WTC11 (cell line): ENCODE measurements at regions not wholly inside any gene's neighbourhood (a gene's known extent, or its start where the extent isn't known, plus 50 kb on each side); places are given as distances from the start of the nearest gene placed in this dataset.

Experiments
- ATAC-seq: fragments of 200-7000 bp; cut with Tn5 transposase; 2 replicates; pipeline ENCODE4 v1.10.0; 2021; ENCODE audit warnings: mild to moderate bottlenecking, moderate library complexity
- CTCF ChIA-PET: fragments of 300-600 bp; sonication (Branson Sonifier 250); formaldehyde crosslinking; loops from one replicate; lab custom pipeline; 2021; ENCODE audit warnings: antibody characterized with exemption; lab: Charles Lee
- POLR2A ChIA-PET: fragments of 350-600 bp; sonication (Branson Sonifier 250); formaldehyde crosslinking; loops from one replicate; lab custom pipeline; 2021; ENCODE audit warnings: antibody characterized with exemption; lab: Charles Lee
- DNase-seq: peaks from one replicate; pipeline ENCODE4 v3.0.0; 2021; ENCODE audit warnings: low spot score
- H3K27ac Mint-ChIP-seq: 2 replicates; pipeline ENCODE4 v1.8.0; 2021; ENCODE audit warnings: mixed read lengths
- H3K27me3 Mint-ChIP-seq: 2 replicates; pipeline ENCODE4 v1.8.0; 2021; ENCODE audit warnings: low read depth, mild to moderate bottlenecking, moderate library complexity, mixed read lengths
- H3K36me3 Mint-ChIP-seq: 2 replicates; pipeline ENCODE4 v1.8.0; 2021; ENCODE audit warnings: mixed read lengths
- H3K4me1 Mint-ChIP-seq: 2 replicates; pipeline ENCODE4 v1.8.0; 2022; ENCODE audit warnings: mixed read lengths
- H3K4me3 Mint-ChIP-seq: 2 replicates; pipeline ENCODE4 v1.8.0; 2021; ENCODE audit warnings: mild to moderate bottlenecking, moderate library complexity, mixed read lengths
- H3K9me3 Mint-ChIP-seq: 2 replicates; pipeline ENCODE4 v1.8.0; 2021; ENCODE audit warnings: mixed read lengths
- CBFB ChIP-seq: sonication (generic); formaldehyde crosslinking; IDR thresholded peaks from 2 replicates; pipeline ENCODE4 v1.8.1; 2022; ENCODE audit warnings: mild to moderate bottlenecking, low read depth, missing genetic modification reagents
- EMX1 ChIP-seq: fragments of 250-450 bp; sonication (Bioruptor Pico); IDR thresholded peaks from 2 replicates; pipeline ENCODE4 v1.8.0; 2021; ENCODE audit warnings: mild to moderate bottlenecking
- ETV6 ChIP-seq: sonication (generic); formaldehyde crosslinking; IDR thresholded peaks from 2 replicates; pipeline ENCODE4 v1.8.1; 2022; ENCODE audit warnings: mild to moderate bottlenecking, missing genetic modification reagents
- FOXJ3 ChIP-seq: sonication (generic); formaldehyde crosslinking; IDR thresholded peaks from 2 replicates; pipeline ENCODE4 v1.9.0; 2021; ENCODE audit warnings: missing genetic modification reagents, mild to moderate bottlenecking, borderline replicate concordance
- GABPB1 ChIP-seq: sonication (generic); formaldehyde crosslinking; IDR thresholded peaks from 2 replicates; pipeline ENCODE4 v1.8.1; 2023; ENCODE audit warnings: mild to moderate bottlenecking, missing genetic modification reagents
- JAZF1 ChIP-seq: fragments of 250-450 bp; sonication (Bioruptor Pico); IDR thresholded peaks from 2 replicates; pipeline ENCODE4 v1.9.0; 2021; ENCODE audit warnings: moderate library complexity, mild to moderate bottlenecking, inconsistent platforms
- PRRX2 ChIP-seq: fragments of 250-450 bp; sonication (Bioruptor Pico); IDR thresholded peaks from 2 replicates; pipeline ENCODE4 v1.8.0; 2021; ENCODE audit warnings: mild to moderate bottlenecking
- SP1 ChIP-seq: sonication (generic); formaldehyde crosslinking; conservative IDR thresholded peaks from 2 replicates; pipeline ENCODE4 v1.8.1; 2022; ENCODE audit warnings: missing genetic modification reagents
- ZNF138 ChIP-seq: sonication (generic); formaldehyde crosslinking; conservative IDR thresholded peaks from 2 replicates; pipeline ENCODE4 v1.8.1; 2022; ENCODE audit warnings: mild to moderate bottlenecking, moderate library complexity, missing genetic modification reagents
- ZNF219 ChIP-seq: sonication (generic); formaldehyde crosslinking; IDR thresholded peaks from 2 replicates; pipeline ENCODE4 v1.8.0; 2023; ENCODE audit warnings: missing genetic modification reagents, mild to moderate bottlenecking, borderline replicate concordance
- ZNF232 ChIP-seq: sonication (generic); formaldehyde crosslinking; IDR thresholded peaks from 2 replicates; pipeline ENCODE4 v1.8.0; 2022; ENCODE audit warnings: mild to moderate bottlenecking, missing genetic modification reagents
- ZNF263 ChIP-seq: sonication (generic); formaldehyde crosslinking; IDR thresholded peaks from 2 replicates; pipeline ENCODE4 v1.8.1; 2022; ENCODE audit warnings: low read depth, mild to moderate bottlenecking, moderate library complexity, missing genetic modification reagents
- TF ChIP-seq, protein P1 (sequence below): sonication (generic); formaldehyde crosslinking; IDR thresholded peaks from 2 replicates; pipeline ENCODE4 v1.8.0; 2022; ENCODE audit warnings: mild to moderate bottlenecking, missing genetic modification reagents
- TF ChIP-seq, protein P2 (sequence below): sonication (generic); formaldehyde crosslinking; IDR thresholded peaks from 2 replicates; pipeline ENCODE4 v1.8.0; 2023; ENCODE audit warnings: missing genetic modification reagents, mild to moderate bottlenecking, borderline replicate concordance
- TF ChIP-seq, protein P3 (sequence below): sonication (generic); formaldehyde crosslinking; IDR thresholded peaks from 2 replicates; pipeline ENCODE4 v1.8.1; 2023; ENCODE audit warnings: mild to moderate bottlenecking, moderate library complexity, missing genetic modification reagents
- TF ChIP-seq, protein P4 (sequence below): sonication (generic); formaldehyde crosslinking; conservative IDR thresholded peaks from 2 replicates; pipeline ENCODE4 v1.8.1; 2023; ENCODE audit warnings: mild to moderate bottlenecking, low read depth, missing genetic modification reagents, moderate library complexity
- TF ChIP-seq, protein P5 (sequence below): sonication (generic); formaldehyde crosslinking; IDR thresholded peaks from 2 replicates; pipeline ENCODE4 v1.8.1; 2022; ENCODE audit warnings: mild to moderate bottlenecking, missing genetic modification reagents, moderate library complexity, borderline replicate concordance
- TF ChIP-seq, protein P6 (sequence below): sonication (generic); formaldehyde crosslinking; IDR thresholded peaks from 2 replicates; pipeline ENCODE4 v1.8.0; 2023; ENCODE audit warnings: mild to moderate bottlenecking, missing genetic modification reagents
- TF ChIP-seq, protein P7 (sequence below): fragments of 250-450 bp; sonication (Bioruptor Pico); IDR thresholded peaks from 2 replicates; pipeline ENCODE4 v1.8.0; 2021; ENCODE audit warnings: mild to moderate bottlenecking
- TF ChIP-seq, protein P8 (sequence below): sonication (generic); formaldehyde crosslinking; conservative IDR thresholded peaks from 2 replicates; pipeline ENCODE4 v1.8.1; 2022; ENCODE audit warnings: mild to moderate bottlenecking, missing genetic modification reagents

DNA sequence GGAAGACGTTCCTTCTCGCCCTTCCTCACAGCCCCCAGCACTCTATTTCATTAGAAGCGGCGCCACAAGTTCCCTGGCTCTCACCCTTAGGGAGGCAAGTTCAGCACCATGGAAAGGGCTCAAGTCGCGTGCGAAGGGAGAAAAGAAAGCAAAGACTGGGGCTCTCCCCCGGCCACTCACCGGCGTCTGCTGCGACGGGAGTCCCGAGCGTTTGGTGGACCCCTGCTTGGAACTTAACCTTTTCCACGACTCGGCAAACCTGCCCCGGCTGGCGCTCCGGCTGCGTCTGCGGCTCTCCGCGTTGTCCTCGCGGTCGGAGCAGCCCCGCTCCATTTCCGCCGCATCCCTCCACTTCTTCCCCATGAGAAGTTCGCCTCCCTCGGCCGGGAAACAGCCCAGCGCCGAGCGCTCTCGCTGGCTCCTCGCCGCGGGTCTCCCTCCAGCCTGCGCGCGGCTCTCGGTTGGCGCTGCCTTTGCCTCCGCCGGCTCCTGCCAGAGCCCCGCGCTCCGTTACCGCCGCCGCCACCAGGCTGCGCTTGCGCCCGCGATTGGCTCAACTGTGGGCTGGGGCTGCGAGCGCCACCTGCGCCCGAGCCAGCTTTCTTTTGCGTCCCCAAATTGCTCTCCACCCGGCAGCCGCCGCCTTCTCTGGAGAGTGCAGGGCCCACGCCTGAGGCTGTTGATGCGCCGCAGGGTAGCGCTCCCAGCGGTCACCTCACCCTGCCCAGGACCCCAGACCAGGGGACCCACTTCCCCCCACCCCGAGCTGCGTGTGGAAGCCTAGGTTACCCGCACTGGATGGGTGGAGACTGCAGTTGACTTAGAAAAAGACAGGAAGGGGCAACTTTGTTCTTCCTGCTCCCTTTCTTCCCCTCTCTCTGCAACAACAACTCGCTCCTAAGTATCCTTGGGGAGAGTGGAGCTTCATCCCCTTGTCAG is 321.6 kb downstream of the CEMIP2 start (continued):
- TF ChIP-seq JAZF1 (CRISPR knock-in tag) (no peak), GABPB1 (CRISPR knock-in tag) (no peak), SP1 (CRISPR knock-in tag) (0 out of 2 replicates have a peak, but pooled peaks have one; percentile 16), ZNF232 (CRISPR knock-in tag) (peak; percentile 90), ZNF263 (peak; percentile 49; the same call in 1 of the 2 replicates)
- TF ChIP-seq, protein P1, sequence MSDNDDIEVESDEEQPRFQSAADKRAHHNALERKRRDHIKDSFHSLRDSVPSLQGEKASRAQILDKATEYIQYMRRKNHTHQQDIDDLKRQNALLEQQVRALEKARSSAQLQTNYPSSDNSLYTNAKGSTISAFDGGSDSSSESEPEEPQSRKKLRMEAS = peak; percentile 86; the same call in 1 of the 2 replicates
- TF ChIP-seq, protein P2, sequence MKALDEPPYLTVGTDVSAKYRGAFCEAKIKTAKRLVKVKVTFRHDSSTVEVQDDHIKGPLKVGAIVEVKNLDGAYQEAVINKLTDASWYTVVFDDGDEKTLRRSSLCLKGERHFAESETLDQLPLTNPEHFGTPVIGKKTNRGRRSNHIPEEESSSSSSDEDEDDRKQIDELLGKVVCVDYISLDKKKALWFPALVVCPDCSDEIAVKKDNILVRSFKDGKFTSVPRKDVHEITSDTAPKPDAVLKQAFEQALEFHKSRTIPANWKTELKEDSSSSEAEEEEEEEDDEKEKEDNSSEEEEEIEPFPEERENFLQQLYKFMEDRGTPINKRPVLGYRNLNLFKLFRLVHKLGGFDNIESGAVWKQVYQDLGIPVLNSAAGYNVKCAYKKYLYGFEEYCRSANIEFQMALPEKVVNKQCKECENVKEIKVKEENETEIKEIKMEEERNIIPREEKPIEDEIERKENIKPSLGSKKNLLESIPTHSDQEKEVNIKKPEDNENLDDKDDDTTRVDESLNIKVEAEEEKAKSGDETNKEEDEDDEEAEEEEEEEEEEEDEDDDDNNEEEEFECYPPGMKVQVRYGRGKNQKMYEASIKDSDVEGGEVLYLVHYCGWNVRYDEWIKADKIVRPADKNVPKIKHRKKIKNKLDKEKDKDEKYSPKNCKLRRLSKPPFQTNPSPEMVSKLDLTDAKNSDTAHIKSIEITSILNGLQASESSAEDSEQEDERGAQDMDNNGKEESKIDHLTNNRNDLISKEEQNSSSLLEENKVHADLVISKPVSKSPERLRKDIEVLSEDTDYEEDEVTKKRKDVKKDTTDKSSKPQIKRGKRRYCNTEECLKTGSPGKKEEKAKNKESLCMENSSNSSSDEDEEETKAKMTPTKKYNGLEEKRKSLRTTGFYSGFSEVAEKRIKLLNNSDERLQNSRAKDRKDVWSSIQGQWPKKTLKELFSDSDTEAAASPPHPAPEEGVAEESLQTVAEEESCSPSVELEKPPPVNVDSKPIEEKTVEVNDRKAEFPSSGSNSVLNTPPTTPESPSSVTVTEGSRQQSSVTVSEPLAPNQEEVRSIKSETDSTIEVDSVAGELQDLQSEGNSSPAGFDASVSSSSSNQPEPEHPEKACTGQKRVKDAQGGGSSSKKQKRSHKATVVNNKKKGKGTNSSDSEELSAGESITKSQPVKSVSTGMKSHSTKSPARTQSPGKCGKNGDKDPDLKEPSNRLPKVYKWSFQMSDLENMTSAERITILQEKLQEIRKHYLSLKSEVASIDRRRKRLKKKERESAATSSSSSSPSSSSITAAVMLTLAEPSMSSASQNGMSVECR (CRISPR knock-in tag) = peak; percentile 97
- TF ChIP-seq, protein P3, sequence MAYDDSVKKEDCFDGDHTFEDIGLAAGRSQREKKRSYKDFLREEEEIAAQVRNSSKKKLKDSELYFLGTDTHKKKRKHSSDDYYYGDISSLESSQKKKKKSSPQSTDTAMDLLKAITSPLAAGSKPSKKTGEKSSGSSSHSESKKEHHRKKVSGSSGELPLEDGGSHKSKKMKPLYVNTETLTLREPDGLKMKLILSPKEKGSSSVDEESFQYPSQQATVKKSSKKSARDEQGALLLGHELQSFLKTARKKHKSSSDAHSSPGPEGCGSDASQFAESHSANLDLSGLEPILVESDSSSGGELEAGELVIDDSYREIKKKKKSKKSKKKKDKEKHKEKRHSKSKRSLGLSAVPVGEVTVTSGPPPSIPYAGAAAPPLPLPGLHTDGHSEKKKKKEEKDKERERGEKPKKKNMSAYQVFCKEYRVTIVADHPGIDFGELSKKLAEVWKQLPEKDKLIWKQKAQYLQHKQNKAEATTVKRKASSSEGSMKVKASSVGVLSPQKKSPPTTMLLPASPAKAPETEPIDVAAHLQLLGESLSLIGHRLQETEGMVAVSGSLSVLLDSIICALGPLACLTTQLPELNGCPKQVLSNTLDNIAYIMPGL (CRISPR knock-in tag) = peak; percentile 94
- TF ChIP-seq, protein P4, sequence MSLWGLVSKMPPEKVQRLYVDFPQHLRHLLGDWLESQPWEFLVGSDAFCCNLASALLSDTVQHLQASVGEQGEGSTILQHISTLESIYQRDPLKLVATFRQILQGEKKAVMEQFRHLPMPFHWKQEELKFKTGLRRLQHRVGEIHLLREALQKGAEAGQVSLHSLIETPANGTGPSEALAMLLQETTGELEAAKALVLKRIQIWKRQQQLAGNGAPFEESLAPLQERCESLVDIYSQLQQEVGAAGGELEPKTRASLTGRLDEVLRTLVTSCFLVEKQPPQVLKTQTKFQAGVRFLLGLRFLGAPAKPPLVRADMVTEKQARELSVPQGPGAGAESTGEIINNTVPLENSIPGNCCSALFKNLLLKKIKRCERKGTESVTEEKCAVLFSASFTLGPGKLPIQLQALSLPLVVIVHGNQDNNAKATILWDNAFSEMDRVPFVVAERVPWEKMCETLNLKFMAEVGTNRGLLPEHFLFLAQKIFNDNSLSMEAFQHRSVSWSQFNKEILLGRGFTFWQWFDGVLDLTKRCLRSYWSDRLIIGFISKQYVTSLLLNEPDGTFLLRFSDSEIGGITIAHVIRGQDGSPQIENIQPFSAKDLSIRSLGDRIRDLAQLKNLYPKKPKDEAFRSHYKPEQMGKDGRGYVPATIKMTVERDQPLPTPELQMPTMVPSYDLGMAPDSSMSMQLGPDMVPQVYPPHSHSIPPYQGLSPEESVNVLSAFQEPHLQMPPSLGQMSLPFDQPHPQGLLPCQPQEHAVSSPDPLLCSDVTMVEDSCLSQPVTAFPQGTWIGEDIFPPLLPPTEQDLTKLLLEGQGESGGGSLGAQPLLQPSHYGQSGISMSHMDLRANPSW (CRISPR knock-in tag) = no peak

DNA sequence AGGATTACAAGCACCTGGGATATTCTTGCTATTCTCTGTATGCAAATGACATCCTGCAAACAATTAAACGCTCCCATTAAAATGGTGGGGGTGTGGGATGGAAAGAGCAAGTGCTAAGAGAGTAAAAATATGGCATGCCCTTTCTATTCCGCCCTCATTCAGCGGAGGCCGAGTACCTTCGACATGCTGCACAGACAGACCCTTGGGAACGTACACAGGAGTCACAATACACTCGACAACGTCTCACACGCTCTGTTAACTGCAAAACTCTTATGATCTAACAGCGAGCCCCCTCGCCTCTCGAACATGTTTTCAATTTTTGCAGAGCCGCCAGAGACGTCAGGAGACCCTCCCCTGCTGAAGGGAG is 322.2 kb downstream of the CEMIP2 start:
- Mint-ChIP-seq H3K4me1 (peaks cover 31% of the 10 kb centered on the region), H3K27ac (no peak overlapping the region), H3K9me3 (peaks cover 3% of the 10 kb centered on the region), H3K36me3 (peaks cover 2% of the 10 kb centered on the region; the same call in 1 of the 2 replicates), H3K4me3 (peak overlapping the region; percentile 92), H3K27me3 (peaks cover 7% of the 10 kb centered on the region; the same call in 1 of the 2 replicates)
- CTCF ChIA-PET = no interaction called here
- ATAC-seq = peak; percentile 15
- DNase-seq = no peak
- POLR2A ChIA-PET = no interaction called here
- no peak for TF ChIP-seq ZNF219 (CRISPR knock-in tag)
- no peak for TF ChIP-seq ZNF138 (CRISPR knock-in tag)
- TF ChIP-seq CBFB (CRISPR knock-in tag) = no peak
- TF ChIP-seq, protein P5, sequence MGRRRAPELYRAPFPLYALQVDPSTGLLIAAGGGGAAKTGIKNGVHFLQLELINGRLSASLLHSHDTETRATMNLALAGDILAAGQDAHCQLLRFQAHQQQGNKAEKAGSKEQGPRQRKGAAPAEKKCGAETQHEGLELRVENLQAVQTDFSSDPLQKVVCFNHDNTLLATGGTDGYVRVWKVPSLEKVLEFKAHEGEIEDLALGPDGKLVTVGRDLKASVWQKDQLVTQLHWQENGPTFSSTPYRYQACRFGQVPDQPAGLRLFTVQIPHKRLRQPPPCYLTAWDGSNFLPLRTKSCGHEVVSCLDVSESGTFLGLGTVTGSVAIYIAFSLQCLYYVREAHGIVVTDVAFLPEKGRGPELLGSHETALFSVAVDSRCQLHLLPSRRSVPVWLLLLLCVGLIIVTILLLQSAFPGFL (CRISPR knock-in tag) = no peak
- TF ChIP-seq, protein P6, sequence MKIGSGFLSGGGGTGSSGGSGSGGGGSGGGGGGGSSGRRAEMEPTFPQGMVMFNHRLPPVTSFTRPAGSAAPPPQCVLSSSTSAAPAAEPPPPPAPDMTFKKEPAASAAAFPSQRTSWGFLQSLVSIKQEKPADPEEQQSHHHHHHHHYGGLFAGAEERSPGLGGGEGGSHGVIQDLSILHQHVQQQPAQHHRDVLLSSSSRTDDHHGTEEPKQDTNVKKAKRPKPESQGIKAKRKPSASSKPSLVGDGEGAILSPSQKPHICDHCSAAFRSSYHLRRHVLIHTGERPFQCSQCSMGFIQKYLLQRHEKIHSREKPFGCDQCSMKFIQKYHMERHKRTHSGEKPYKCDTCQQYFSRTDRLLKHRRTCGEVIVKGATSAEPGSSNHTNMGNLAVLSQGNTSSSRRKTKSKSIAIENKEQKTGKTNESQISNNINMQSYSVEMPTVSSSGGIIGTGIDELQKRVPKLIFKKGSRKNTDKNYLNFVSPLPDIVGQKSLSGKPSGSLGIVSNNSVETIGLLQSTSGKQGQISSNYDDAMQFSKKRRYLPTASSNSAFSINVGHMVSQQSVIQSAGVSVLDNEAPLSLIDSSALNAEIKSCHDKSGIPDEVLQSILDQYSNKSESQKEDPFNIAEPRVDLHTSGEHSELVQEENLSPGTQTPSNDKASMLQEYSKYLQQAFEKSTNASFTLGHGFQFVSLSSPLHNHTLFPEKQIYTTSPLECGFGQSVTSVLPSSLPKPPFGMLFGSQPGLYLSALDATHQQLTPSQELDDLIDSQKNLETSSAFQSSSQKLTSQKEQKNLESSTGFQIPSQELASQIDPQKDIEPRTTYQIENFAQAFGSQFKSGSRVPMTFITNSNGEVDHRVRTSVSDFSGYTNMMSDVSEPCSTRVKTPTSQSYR (CRISPR knock-in tag) = no peak
- no peak for TF ChIP-seq EMX1 (CRISPR knock-in tag)
- TF ChIP-seq, protein P7, sequence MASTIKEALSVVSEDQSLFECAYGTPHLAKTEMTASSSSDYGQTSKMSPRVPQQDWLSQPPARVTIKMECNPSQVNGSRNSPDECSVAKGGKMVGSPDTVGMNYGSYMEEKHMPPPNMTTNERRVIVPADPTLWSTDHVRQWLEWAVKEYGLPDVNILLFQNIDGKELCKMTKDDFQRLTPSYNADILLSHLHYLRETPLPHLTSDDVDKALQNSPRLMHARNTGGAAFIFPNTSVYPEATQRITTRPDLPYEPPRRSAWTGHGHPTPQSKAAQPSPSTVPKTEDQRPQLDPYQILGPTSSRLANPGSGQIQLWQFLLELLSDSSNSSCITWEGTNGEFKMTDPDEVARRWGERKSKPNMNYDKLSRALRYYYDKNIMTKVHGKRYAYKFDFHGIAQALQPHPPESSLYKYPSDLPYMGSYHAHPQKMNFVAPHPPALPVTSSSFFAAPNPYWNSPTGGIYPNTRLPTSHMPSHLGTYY = no peak
- no peak for TF ChIP-seq PRRX2 (CRISPR knock-in tag)
- TF ChIP-seq ETV6 = no peak
- no peak for TF ChIP-seq FOXJ3 (CRISPR knock-in tag)
- TF ChIP-seq, protein P8, sequence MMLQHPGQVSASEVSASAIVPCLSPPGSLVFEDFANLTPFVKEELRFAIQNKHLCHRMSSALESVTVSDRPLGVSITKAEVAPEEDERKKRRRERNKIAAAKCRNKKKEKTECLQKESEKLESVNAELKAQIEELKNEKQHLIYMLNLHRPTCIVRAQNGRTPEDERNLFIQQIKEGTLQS (CRISPR knock-in tag) = no peak
